HG02970 (cell line): ENCODE measurements at regions not wholly inside any gene's neighbourhood (a gene's known extent, or its start where the extent isn't known, plus 50 kb on each side); places are given as distances from the start of the nearest gene placed in this dataset.

Source experiments
- ATAC-seq: cut with Tn5 transposase; IDR thresholded peaks from one replicate; pipeline ENCODE4 v1.9.1; 2021; ENCODE audit warnings: mild to moderate bottlenecking, moderate library complexity, moderate number of reproducible peaks; ENCODE audit not compliant: unreplicated experiment, low FRiP score

GRCh38 chr2:164046040-164046439, 310.2 kb upstream of the FIGN start:
- no peak for ATAC-seq

- no peak for ATAC-seq
These were observed 308.8 kb upstream of the FIGN start for GRCh38 chr2:164044622-164045021.

GRCh38 chr2:164039270-164039669, 303.5 kb upstream of the FIGN start:
- no peak for ATAC-seq

GRCh38 chr2:164032995-164033394, 297.2 kb upstream of the FIGN start:
- ATAC-seq: no peak

GRCh38 chr2:164030623-164031022, 294.8 kb upstream of the FIGN start:
- ATAC-seq: no peak

GRCh38 chr2:164028814-164029534, 293.2 kb upstream of the FIGN start:
- no peak for ATAC-seq

GRCh38 chr2:164024396-164024795, 288.6 kb upstream of the FIGN start:
- ATAC-seq: no peak

GRCh38 chr2:164023896-164024295, 288.1 kb upstream of the FIGN start:
- no peak for ATAC-seq

GRCh38 chr2:164015328-164016123, 279.7 kb upstream of the FIGN start:
- ATAC-seq: peak; percentile 99

GRCh38 chr2:164014791-164015190, 279.0 kb upstream of the FIGN start:
- ATAC-seq: no peak

GRCh38 chr2:164014068-164014731, 278.4 kb upstream of the FIGN start:
- ATAC-seq: no peak

GRCh38 chr2:164012581-164012980, 276.8 kb upstream of the FIGN start:
- no peak for ATAC-seq

- no peak for ATAC-seq
These were observed 274.0 kb upstream of the FIGN start for GRCh38 chr2:164009756-164010337.

- no peak for ATAC-seq
These were observed 272.9 kb upstream of the FIGN start for GRCh38 chr2:164008752-164009151.

- no peak for ATAC-seq
These were observed 270.9 kb upstream of the FIGN start for GRCh38 chr2:164006704-164007103.

GRCh38 chr2:164000176-164000575, 264.4 kb upstream of the FIGN start:
- ATAC-seq: no peak

- ATAC-seq: no peak
These were observed 261.7 kb upstream of the FIGN start for GRCh38 chr2:163997466-163997865.

GRCh38 chr2:163990541-163990940, 254.7 kb upstream of the FIGN start:
- no peak for ATAC-seq

- ATAC-seq: no peak
These were observed 254.3 kb upstream of the FIGN start for GRCh38 chr2:163990101-163990500.

GRCh38 chr2:163987175-163987940, 251.6 kb upstream of the FIGN start:
- ATAC-seq: no peak
